ENCODE measurements at regions not wholly inside any gene's neighbourhood (a gene's known extent, or its start where the extent isn't known, plus 50 kb on each side); places are given as distances from the start of the nearest gene placed in this dataset.

- H3K4me1 ChIP-seq (replicated peaks in 1 of 2; ENCODE audit: control insufficient read depth in 2 of 2, insufficient read depth in 2 of 2, low read length in 2 of 2), result peaks cover 4 to 6% of the 10 kb centered on the region in 2 experiments; a peak in 4 of 5 replicates
- no peak for ATAC-seq
- H3K79me2 ChIP-seq (ENCODE audit: control insufficient read depth, insufficient read depth, low read length), result no peaks in the 10 kb centered on the region
- no peak overlapping the region for H3K27ac ChIP-seq (ENCODE audit: extremely low read depth, low read depth, low read length)
- ChIA-PET CTCF (ENCODE audit: low intra/inter-chr PET ratio) (no interaction called here), POLR2A (no interaction called here)
- TF ChIP-seq ZNF511 (CRISPR knock-in tag; IDR thresholded peaks at IDR 0.05), result no peak
- no peak for TF ChIP-seq HIVEP1 (CRISPR knock-in tag; IDR thresholded peaks at IDR 0.05)
- no peak for TF ChIP-seq PATZ1 (CRISPR knock-in tag; IDR thresholded peaks at IDR 0.05; ENCODE audit: borderline replicate concordance)
- TF ChIP-seq KLF6 (CRISPR knock-in tag; IDR thresholded peaks at IDR 0.05; ENCODE audit: borderline replicate concordance), result no peak
- TF ChIP-seq SLC30A9 (CRISPR knock-in tag; IDR thresholded peaks at IDR 0.05), result no peak
- no peak for TF ChIP-seq SREBF1 (IDR thresholded peaks at IDR 0.05; ENCODE audit: borderline replicate concordance, low read depth, low read length)
- no peak for TF ChIP-seq USF2 (CRISPR knock-in tag; IDR thresholded peaks at IDR 0.05)
- no peak for TF ChIP-seq FOXA1 (IDR thresholded peaks at IDR 0.05; ENCODE audit: borderline replicate concordance)
- TF ChIP-seq ESRRA (IDR thresholded peaks at IDR 0.05; ENCODE audit: borderline replicate concordance, low read depth), result no peak
- no peak for TF ChIP-seq GTF3C2 (IDR thresholded peaks at IDR 0.05; ENCODE audit: borderline replicate concordance, extremely low read depth, insufficient read length)
- TF ChIP-seq CTBP1 (IDR thresholded peaks at IDR 0.05; ENCODE audit: borderline replicate concordance), result no peak
- no peak for TF ChIP-seq ZBED1 (IDR thresholded peaks at IDR 0.05)
- TF ChIP-seq ZNF324 (CRISPR knock-in tag; IDR thresholded peaks at IDR 0.05), result no peak
- TF ChIP-seq CBX3 (IDR thresholded peaks at IDR 0.05; ENCODE audit: borderline replicate concordance in 1 of 2, low read length in 2 of 2), result no peak
- TF ChIP-seq ZNF75A (CRISPR knock-in tag; IDR thresholded peaks at IDR 0.05), result no peak
- WGBS (ENCODE audit: insufficient coverage, low coverage, missing lambda C conversion rate), result 40% methylated on average over 7 of the region's 7 CpGs
- no peak overlapping the region for H3K9ac ChIP-seq (ENCODE audit: insufficient read depth in 1 of 2, low read depth in 2 of 2, low read length in 2 of 2)
- H4K20me1 ChIP-seq (replicated peaks; ENCODE audit: control insufficient read depth, insufficient read depth, low read length), result no peaks in the 10 kb centered on the region
- in situ Hi-C loops (cut with MboI) (no loop called here), intact Hi-C loops (cut with micrococcal nuclease) (no loop called here)
- no peak overlapping the region for H2AFZ ChIP-seq (ENCODE audit: low read depth, low read length)
- DNase-seq (ENCODE audit: extremely low read depth in 1 of 4, low spot score in 3 of 4), result no peak
- H3K9me3 ChIP-seq (replicated peaks; ENCODE audit: control insufficient read depth, insufficient read depth, low read depth, low read length), result no peaks in the 10 kb centered on the region
- no peaks in the 10 kb centered on the region for H3K9me1 ChIP-seq (ENCODE audit: control insufficient read depth, insufficient read depth, low read length)
- H3K4me2 ChIP-seq (ENCODE audit: insufficient read depth, low read length), result no peak overlapping the region
- no TSS peak for BruUV-seq (replicated peaks)
- no peak overlapping the region for H3K4me3 ChIP-seq
- H3K36me3 ChIP-seq (ENCODE audit: control insufficient read depth, insufficient read depth, low read length), result no peaks in the 10 kb centered on the region
- no peak for FAIRE-seq
- H3K27me3 ChIP-seq (ENCODE audit: control insufficient read depth in 2 of 2, insufficient read depth in 2 of 2, low read length in 2 of 2), result no peaks in the 10 kb centered on the region
These were observed 62.1 kb upstream of the CAPRIN1 start for GRCh38 chr11:33989461-33989860.

Data from K562 (cell line).